HL-60 (cell line): ENCODE measurements at regions not wholly inside any gene's neighbourhood (a gene's known extent, or its start where the extent isn't known, plus 50 kb on each side); places are given as distances from the start of the nearest gene placed in this dataset.

ENCODE experiments used
- POLR2AphosphoS5 ChIP-seq: IDR thresholded peaks from 2 replicates; pipeline ENCODE4 v1.6.1; 2012; ENCODE audit warnings: low read depth
- SPI1 ChIP-seq: IDR thresholded peaks from 2 replicates; pipeline ENCODE4 v1.6.1; 2012; ENCODE audit warnings: low read depth, mild to moderate bottlenecking, borderline replicate concordance
- TF ChIP-seq, protein P1 (sequence below): IDR thresholded peaks from one replicate; pipeline ENCODE4 v1.5.1; 2011; ENCODE audit warnings: low read length, control low read depth, inconsistent platforms; ENCODE audit not compliant: insufficient read depth
- TF ChIP-seq, protein P2 (sequence below): IDR thresholded peaks from 2 replicates; pipeline ENCODE4 v1.6.1; 2012; ENCODE audit warnings: low read depth; ENCODE audit not compliant: insufficient replicate concordance

DNA sequence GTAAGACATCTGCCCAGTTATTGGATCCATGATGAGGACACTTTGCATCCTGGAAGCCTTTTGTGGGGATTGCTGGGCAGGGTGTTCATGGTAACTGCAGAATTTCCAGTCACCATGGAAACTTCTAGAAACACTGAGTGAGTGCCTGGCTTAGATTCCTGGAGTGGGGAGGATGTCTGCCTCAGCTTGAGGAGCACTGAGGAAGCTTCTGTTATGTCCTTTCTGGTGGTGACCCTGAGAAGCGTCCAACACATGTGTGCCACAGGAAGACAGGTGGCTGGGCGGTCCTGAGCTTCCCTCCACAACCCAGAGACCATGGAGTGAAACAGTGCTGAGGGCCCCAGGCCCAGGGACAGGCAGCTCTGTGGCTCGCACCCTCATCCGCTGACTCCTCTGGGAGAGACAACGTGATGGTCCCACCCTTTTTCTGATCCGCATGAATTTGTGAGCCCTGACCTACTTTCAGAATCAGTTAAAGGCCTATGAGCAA, 191.8 kb upstream of the CXCL12 start:
- TF ChIP-seq POLR2AphosphoS5: no peak
- TF ChIP-seq, protein P1, sequence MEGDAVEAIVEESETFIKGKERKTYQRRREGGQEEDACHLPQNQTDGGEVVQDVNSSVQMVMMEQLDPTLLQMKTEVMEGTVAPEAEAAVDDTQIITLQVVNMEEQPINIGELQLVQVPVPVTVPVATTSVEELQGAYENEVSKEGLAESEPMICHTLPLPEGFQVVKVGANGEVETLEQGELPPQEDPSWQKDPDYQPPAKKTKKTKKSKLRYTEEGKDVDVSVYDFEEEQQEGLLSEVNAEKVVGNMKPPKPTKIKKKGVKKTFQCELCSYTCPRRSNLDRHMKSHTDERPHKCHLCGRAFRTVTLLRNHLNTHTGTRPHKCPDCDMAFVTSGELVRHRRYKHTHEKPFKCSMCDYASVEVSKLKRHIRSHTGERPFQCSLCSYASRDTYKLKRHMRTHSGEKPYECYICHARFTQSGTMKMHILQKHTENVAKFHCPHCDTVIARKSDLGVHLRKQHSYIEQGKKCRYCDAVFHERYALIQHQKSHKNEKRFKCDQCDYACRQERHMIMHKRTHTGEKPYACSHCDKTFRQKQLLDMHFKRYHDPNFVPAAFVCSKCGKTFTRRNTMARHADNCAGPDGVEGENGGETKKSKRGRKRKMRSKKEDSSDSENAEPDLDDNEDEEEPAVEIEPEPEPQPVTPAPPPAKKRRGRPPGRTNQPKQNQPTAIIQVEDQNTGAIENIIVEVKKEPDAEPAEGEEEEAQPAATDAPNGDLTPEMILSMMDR: no peak
- TF ChIP-seq, protein P2, sequence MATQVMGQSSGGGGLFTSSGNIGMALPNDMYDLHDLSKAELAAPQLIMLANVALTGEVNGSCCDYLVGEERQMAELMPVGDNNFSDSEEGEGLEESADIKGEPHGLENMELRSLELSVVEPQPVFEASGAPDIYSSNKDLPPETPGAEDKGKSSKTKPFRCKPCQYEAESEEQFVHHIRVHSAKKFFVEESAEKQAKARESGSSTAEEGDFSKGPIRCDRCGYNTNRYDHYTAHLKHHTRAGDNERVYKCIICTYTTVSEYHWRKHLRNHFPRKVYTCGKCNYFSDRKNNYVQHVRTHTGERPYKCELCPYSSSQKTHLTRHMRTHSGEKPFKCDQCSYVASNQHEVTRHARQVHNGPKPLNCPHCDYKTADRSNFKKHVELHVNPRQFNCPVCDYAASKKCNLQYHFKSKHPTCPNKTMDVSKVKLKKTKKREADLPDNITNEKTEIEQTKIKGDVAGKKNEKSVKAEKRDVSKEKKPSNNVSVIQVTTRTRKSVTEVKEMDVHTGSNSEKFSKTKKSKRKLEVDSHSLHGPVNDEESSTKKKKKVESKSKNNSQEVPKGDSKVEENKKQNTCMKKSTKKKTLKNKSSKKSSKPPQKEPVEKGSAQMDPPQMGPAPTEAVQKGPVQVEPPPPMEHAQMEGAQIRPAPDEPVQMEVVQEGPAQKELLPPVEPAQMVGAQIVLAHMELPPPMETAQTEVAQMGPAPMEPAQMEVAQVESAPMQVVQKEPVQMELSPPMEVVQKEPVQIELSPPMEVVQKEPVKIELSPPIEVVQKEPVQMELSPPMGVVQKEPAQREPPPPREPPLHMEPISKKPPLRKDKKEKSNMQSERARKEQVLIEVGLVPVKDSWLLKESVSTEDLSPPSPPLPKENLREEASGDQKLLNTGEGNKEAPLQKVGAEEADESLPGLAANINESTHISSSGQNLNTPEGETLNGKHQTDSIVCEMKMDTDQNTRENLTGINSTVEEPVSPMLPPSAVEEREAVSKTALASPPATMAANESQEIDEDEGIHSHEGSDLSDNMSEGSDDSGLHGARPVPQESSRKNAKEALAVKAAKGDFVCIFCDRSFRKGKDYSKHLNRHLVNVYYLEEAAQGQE: no peak
- TF ChIP-seq SPI1: no peak
